Glomerular endothelial cell (primary cell): ENCODE measurements at regions not wholly inside any gene's neighbourhood (a gene's known extent, or its start where the extent isn't known, plus 50 kb on each side); places are given as distances from the start of the nearest gene placed in this dataset.
A peak's percentile ranks its signal among the peaks of the same experiment; 100 is the strongest.

Experiments
- DNase-seq: peaks from one replicate; pipeline ENCODE4 v3.0.0-alpha.2; 2011; ENCODE audit warnings: low read depth, low spot score; ENCODE audit errors: extremely low read depth

GRCh38 chrX:45358392-45358791 lies 157.7 kb upstream of the DIPK2B start:
- DNase-seq, result no peak

- DNase-seq, result no peak
These were observed 152.8 kb upstream of the DIPK2B start for GRCh38 chrX:45353456-45353855.

- DNase-seq, result no peak
These were observed 151.9 kb upstream of the DIPK2B start for GRCh38 chrX:45352611-45353010.

- no peak for DNase-seq
These were observed 150.8 kb upstream of the DIPK2B start for GRCh38 chrX:45351478-45351877.

GRCh38 chrX:45348296-45348695 lies 147.6 kb upstream of the DIPK2B start:
- DNase-seq, result no peak

GRCh38 chrX:45347877-45348276 lies 147.2 kb upstream of the DIPK2B start:
- no peak for DNase-seq

GRCh38 chrX:45344594-45344993 lies 143.9 kb upstream of the DIPK2B start:
- no peak for DNase-seq

- no peak for DNase-seq
These were observed 128.5 kb upstream of the DIPK2B start for GRCh38 chrX:45329217-45329616.

GRCh38 chrX:45324941-45325340 lies 124.3 kb upstream of the DIPK2B start:
- peak; percentile 44 for DNase-seq

GRCh38 chrX:45323387-45323786 lies 122.7 kb upstream of the DIPK2B start:
- DNase-seq, result no peak

- DNase-seq, result no peak
These were observed 122.1 kb upstream of the DIPK2B start for GRCh38 chrX:45322820-45323219.

- DNase-seq, result peak; percentile 68
These were observed 121.7 kb upstream of the DIPK2B start for GRCh38 chrX:45322382-45322781.

- no peak for DNase-seq
These were observed 119.5 kb upstream of the DIPK2B start for GRCh38 chrX:45320191-45320590.

GRCh38 chrX:45309801-45310200 lies 109.1 kb upstream of the DIPK2B start:
- no peak for DNase-seq

GRCh38 chrX:45309096-45309495 lies 108.4 kb upstream of the DIPK2B start:
- no peak for DNase-seq

- DNase-seq, result no peak
These were observed 106.1 kb upstream of the DIPK2B start for GRCh38 chrX:45306794-45307193.

GRCh38 chrX:45300638-45301037 lies 100.0 kb upstream of the DIPK2B start:
- DNase-seq, result no peak

- DNase-seq, result no peak
These were observed 94.7 kb upstream of the DIPK2B start for GRCh38 chrX:45295259-45295986.

- no peak for DNase-seq
These were observed 73.9 kb upstream of the DIPK2B start for GRCh38 chrX:45274576-45274975.

GRCh38 chrX:45267007-45267406 lies 66.3 kb upstream of the DIPK2B start:
- DNase-seq, result no peak

GRCh38 chrX:45266456-45266855 lies 65.8 kb upstream of the DIPK2B start:
- no peak for DNase-seq

GRCh38 chrX:45264865-45265264 lies 64.2 kb upstream of the DIPK2B start:
- DNase-seq, result no peak

GRCh38 chrX:45261471-45261870 lies 60.8 kb upstream of the DIPK2B start:
- DNase-seq, result no peak
